HCT116 (cell line): ENCODE measurements at regions not wholly inside any gene's neighbourhood (a gene's known extent, or its start where the extent isn't known, plus 50 kb on each side); places are given as distances from the start of the nearest gene placed in this dataset.

Experiments used
- ATAC-seq: fragments of 200-7000 bp; cut with Tn5 transposase; 2 replicates; pipeline ENCODE4 v1.9.1; 2020; ENCODE audit warnings: mild to moderate bottlenecking, moderate library complexity
- BruUV-seq: library from RNA; stranded (reverse); fragments of 400-500 nt; replicated peaks from 2 replicates; lab custom pipeline; 2021; lab: Mats Ljungman, UMichigan
- CTCF ChIA-PET: fragments of 300-600 bp; sonication (Branson Sonifier 250); formaldehyde crosslinking; loops from one replicate; lab custom pipeline; 2021; ENCODE audit warnings: antibody characterized with exemption; lab: Charles Lee
- POLR2A ChIA-PET: fragments of 300-600, 350-600 bp; sonication (Branson Sonifier 250); formaldehyde crosslinking; loops from one replicate; lab custom pipeline; 2021; ENCODE audit warnings: antibody characterized with exemption; lab: Charles Lee
- RAD21 ChIA-PET, 2 experiments: fragments of 300-600 bp; sonication (Branson Sonifier 250); formaldehyde crosslinking; loops; one replicate each; lab custom pipeline; 2023; ENCODE audit warnings: low total read pairs in 2 of 2; ENCODE audit not compliant: uncharacterized antibody in 2 of 2, unreplicated experiment in 2 of 2, low non-redundant PET in 1 of 2; lab: Charles Lee
- DNase-seq: peaks from one replicate; pipeline ENCODE4 v3.0.0-alpha.2; 2010; ENCODE audit warnings: low read depth, low spot score
- H2AFZ ChIP-seq: fragments of 200-600 bp; shearing (Covaris generic), sonication (generic); 2 replicates; pipeline ENCODE4 v1.6.1; 2017; ENCODE audit warnings: low read depth, mixed run types, mixed read lengths, antibody characterized with exemption, low read length; ENCODE audit not compliant: poor library complexity, severe bottlenecking
- H3K27ac ChIP-seq: 2 replicates; pipeline ENCODE4 v1.5.1; 2012; ENCODE audit warnings: low read depth, low read length
- H3K27me3 ChIP-seq: fragments of 200-600 bp; sonication (generic); 2 replicates; pipeline ENCODE4 v1.6.1; 2016; ENCODE audit warnings: mixed run types, low read length, mixed read lengths; ENCODE audit not compliant: insufficient read depth
- H3K36me3 ChIP-seq, 2 experiments: fragments of 200-500 bp in 1 of 2; fragments of 200-600 bp in 1 of 2; sonication (Bioruptor generic) in 1 of 2; sonication (generic) in 1 of 2; 2 replicates each; pipeline versions ENCODE4 v1.5.1 to v1.6.1; 2014 to 2016; ENCODE audit warnings: low read length in 2 of 2, inconsistent platforms in 1 of 2, mixed read lengths in 1 of 2, mixed run types in 1 of 2; ENCODE audit not compliant: insufficient read depth in 2 of 2, control insufficient read depth in 1 of 2
- H3K4me1 ChIP-seq, 2 experiments: fragments of 200-600 bp in 1 of 2; sonication (generic) in 1 of 2; 2 replicates each; pipeline versions ENCODE4 v1.5.1 to v1.6.1; 2012 to 2017; ENCODE audit warnings: low read length in 2 of 2, inconsistent platforms in 1 of 2, mild to moderate bottlenecking in 1 of 2, mixed read lengths in 1 of 2, mixed run types in 1 of 2, moderate library complexity in 1 of 2; ENCODE audit not compliant: insufficient read depth in 2 of 2, control insufficient read depth in 1 of 2
- H3K4me2 ChIP-seq: fragments of 200-600 bp; sonication (generic); 2 replicates; pipeline ENCODE4 v1.6.1; 2017; ENCODE audit warnings: mixed run types, low read length, mixed read lengths
- H3K4me3 ChIP-seq, 2 experiments: fragments of 200-600 bp in 1 of 2; sonication (generic) in 1 of 2; replicated peaks in 1 of 2; 2 replicates each; pipeline ENCODE4 v1.5.1; 2011 to 2016; ENCODE audit warnings: low read length in 2 of 2, control low read depth in 1 of 2, low read depth in 1 of 2, mild to moderate bottlenecking in 1 of 2, mixed read lengths in 1 of 2, mixed run types in 1 of 2
- H3K79me2 ChIP-seq: fragments of 200-600 bp; sonication (generic); 2 replicates; pipeline ENCODE4 v1.6.1; 2017; ENCODE audit warnings: mild to moderate bottlenecking, mixed run types, low read length, moderate library complexity, mixed read lengths; ENCODE audit not compliant: insufficient read depth
- H3K9ac ChIP-seq: fragments of 200-600 bp; sonication (generic); 2 replicates; pipeline ENCODE4 v1.6.1; 2016; ENCODE audit warnings: low read length, mixed read lengths
- H3K9me2 ChIP-seq: fragments of 200-600 bp; sonication (generic), shearing (Covaris generic); 2 replicates; pipeline ENCODE4 v1.6.1; 2017; ENCODE audit warnings: mixed run types, mild to moderate bottlenecking, moderate library complexity; ENCODE audit not compliant: insufficient read depth
- H3K9me3 ChIP-seq, 2 experiments: fragments of 200-500 bp in 1 of 2; fragments of 200-600 bp in 1 of 2; sonication (Bioruptor generic) in 1 of 2; sonication (generic) in 1 of 2; 2 replicates each; pipeline ENCODE4 v1.6.1; 2014 to 2017; ENCODE audit warnings: low read length in 2 of 2, mixed read lengths in 2 of 2, inconsistent platforms in 1 of 2, low read depth in 1 of 2, mild to moderate bottlenecking in 1 of 2, mixed run types in 1 of 2, moderate library complexity in 1 of 2; ENCODE audit not compliant: control insufficient read depth in 1 of 2, insufficient read depth in 1 of 2
- H4K20me1 ChIP-seq: fragments of 200-600 bp; sonication (generic), shearing (Covaris generic); 2 replicates; pipeline ENCODE4 v1.6.1; 2017; ENCODE audit warnings: mixed run types, mild to moderate bottlenecking, moderate library complexity; ENCODE audit not compliant: insufficient read depth
- CBX3 ChIP-seq: IDR thresholded peaks from 2 replicates; pipeline ENCODE4 v1.6.1; 2012; ENCODE audit warnings: low read depth
- CEBPB ChIP-seq: IDR thresholded peaks from 2 replicates; pipeline ENCODE4 v1.6.1; 2012; ENCODE audit warnings: low read depth
- EGR1 ChIP-seq: IDR thresholded peaks from 2 replicates; pipeline ENCODE4 v1.6.1; 2012; ENCODE audit warnings: low read depth
- ELF1 ChIP-seq: IDR thresholded peaks from 2 replicates; pipeline ENCODE4 v1.6.1; 2012; ENCODE audit warnings: low read depth, borderline replicate concordance
- EZH2phosphoT487 ChIP-seq: fragments of 200-600 bp; IDR thresholded peaks from 2 replicates; pipeline ENCODE4 v1.6.1; 2018; ENCODE audit warnings: antibody characterized with exemption, borderline replicate concordance
- FOSL1 ChIP-seq: IDR thresholded peaks from 2 replicates; pipeline ENCODE4 v1.6.1; 2012; ENCODE audit warnings: low read depth
- JUND ChIP-seq: IDR thresholded peaks from 2 replicates; pipeline ENCODE4 v1.6.1; 2012
- POLR2AphosphoS5 ChIP-seq: IDR thresholded peaks from 2 replicates; pipeline ENCODE4 v1.6.1; 2011; ENCODE audit warnings: mild to moderate bottlenecking, low read depth, low read length, moderate library complexity
- RAD21 ChIP-seq: IDR thresholded peaks from 2 replicates; pipeline ENCODE4 v1.6.1; 2012; ENCODE audit warnings: low read depth, mild to moderate bottlenecking
- REST ChIP-seq: IDR thresholded peaks from 2 replicates; pipeline ENCODE4 v1.6.1; 2012; ENCODE audit warnings: low read depth
- SRF ChIP-seq: IDR thresholded peaks from 2 replicates; pipeline ENCODE4 v1.6.1; 2012; ENCODE audit warnings: low read depth
- TCF7L2 ChIP-seq: IDR thresholded peaks from 2 replicates; pipeline ENCODE4 v1.7.0; 2011; ENCODE audit warnings: borderline replicate concordance, inconsistent platforms; ENCODE audit not compliant: insufficient read depth, insufficient read length; ENCODE audit errors: extremely low read depth
- ZBTB33 ChIP-seq: IDR thresholded peaks from 2 replicates; pipeline ENCODE4 v1.6.1; 2011; ENCODE audit warnings: mild to moderate bottlenecking, low read length, moderate library complexity; ENCODE audit not compliant: insufficient replicate concordance; ENCODE audit errors: extremely low read depth
- ZFX ChIP-seq: fragments of 450-650 bp; IDR thresholded peaks from 2 replicates; pipeline ENCODE4 v1.6.1; 2017
- ZNF274 ChIP-seq: fragments of 200-500 bp; sonication (Bioruptor generic); IDR thresholded peaks from 2 replicates; pipeline ENCODE4 v1.6.1; 2014; ENCODE audit warnings: mild to moderate bottlenecking, low read depth, low read length, inconsistent platforms
- intact Hi-C: fragments of 100-400 bp; cut with micrococcal nuclease; formaldehyde crosslinking; loops from 2 replicates; pipeline ENCODE4 v1.10.0; 2022
- TF ChIP-seq, protein P1 (sequence below), 3 experiments: fragments of 200-600 bp in 1 of 3; sonication (generic) in 1 of 3; IDR thresholded peaks in 2 of 3; conservative IDR thresholded peaks in 1 of 3; 2 replicates each; pipeline ENCODE4 v1.5.1; 2012 to 2017; ENCODE audit warnings: low read depth in 2 of 3, low read length in 2 of 3, antibody characterized with exemption in 1 of 3, borderline replicate concordance in 1 of 3, control low read depth in 1 of 3, mild to moderate bottlenecking in 1 of 3, mixed read lengths in 1 of 3, mixed run types in 1 of 3, moderate library complexity in 1 of 3; ENCODE audit not compliant: insufficient read depth in 1 of 3
- TF ChIP-seq, protein P2 (sequence below): IDR thresholded peaks from 2 replicates; pipeline ENCODE4 v1.6.1; 2012

- TF ChIP-seq EGR1 (no peak), EZH2phosphoT487 (no peak)
Measured at GRCh38 chr5:167861928-167862426, 429.5 kb upstream of the WWC1 start (continued).

DNA sequence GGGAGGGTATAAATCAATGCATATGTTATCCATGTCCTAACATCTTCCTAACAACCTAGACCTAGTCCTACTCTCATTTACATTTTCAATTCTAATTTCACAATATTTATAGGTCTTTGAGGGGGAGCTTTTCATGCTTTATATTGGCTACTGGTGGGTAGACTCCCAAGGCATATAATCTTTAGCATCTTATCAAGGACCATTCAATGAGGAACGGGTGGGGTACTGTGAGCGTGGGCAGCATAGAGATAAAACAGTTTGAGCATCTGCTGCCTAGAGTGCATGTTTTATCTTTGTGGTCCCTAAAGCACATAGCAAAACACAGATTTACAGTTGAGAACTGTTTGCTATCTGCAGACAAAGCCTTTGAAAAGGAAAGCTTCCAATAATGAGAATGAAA is 427.6 kb upstream of the WWC1 start:
- BruUV-seq = no TSS peak
- Histone ChIP-seq H3K36me3 (no peaks in the 10 kb centered on the region), H3K79me2 (no peaks in the 10 kb centered on the region), H3K27me3 (no peaks in the 10 kb centered on the region), H3K4me1 (no peaks in the 10 kb centered on the region), H3K9me2 (no peaks in the 10 kb centered on the region), H2AFZ (no peak overlapping the region), H3K4me3 (no peak overlapping the region), H3K9me3 (no peaks in the 10 kb centered on the region), H3K4me2 (no peak overlapping the region), H3K9ac (no peak overlapping the region), H4K20me1 (no peaks in the 10 kb centered on the region), H3K27ac (no peak overlapping the region)
- ChIA-PET RAD21 (no interaction called here), CTCF (no interaction called here), POLR2A (no interaction called here)
- TF ChIP-seq ZNF274 (no peak), EZH2phosphoT487 (no peak), ELF1 (no peak), JUND (no peak), SRF (no peak), CBX3 (no peak), CEBPB (no peak), FOSL1 (no peak), EGR1 (no peak), ZBTB33 (no peak), ZFX (no peak), REST (no peak), RAD21 (no peak), TCF7L2 (no peak), POLR2AphosphoS5 (no peak)
- TF ChIP-seq, protein P1, sequence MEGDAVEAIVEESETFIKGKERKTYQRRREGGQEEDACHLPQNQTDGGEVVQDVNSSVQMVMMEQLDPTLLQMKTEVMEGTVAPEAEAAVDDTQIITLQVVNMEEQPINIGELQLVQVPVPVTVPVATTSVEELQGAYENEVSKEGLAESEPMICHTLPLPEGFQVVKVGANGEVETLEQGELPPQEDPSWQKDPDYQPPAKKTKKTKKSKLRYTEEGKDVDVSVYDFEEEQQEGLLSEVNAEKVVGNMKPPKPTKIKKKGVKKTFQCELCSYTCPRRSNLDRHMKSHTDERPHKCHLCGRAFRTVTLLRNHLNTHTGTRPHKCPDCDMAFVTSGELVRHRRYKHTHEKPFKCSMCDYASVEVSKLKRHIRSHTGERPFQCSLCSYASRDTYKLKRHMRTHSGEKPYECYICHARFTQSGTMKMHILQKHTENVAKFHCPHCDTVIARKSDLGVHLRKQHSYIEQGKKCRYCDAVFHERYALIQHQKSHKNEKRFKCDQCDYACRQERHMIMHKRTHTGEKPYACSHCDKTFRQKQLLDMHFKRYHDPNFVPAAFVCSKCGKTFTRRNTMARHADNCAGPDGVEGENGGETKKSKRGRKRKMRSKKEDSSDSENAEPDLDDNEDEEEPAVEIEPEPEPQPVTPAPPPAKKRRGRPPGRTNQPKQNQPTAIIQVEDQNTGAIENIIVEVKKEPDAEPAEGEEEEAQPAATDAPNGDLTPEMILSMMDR (IDR thresholded peaks at IDR 0.05 in 2 of 3, conservative IDR thresholded peaks at IDR 0.05 in 1 of 3; ENCODE audit: borderline replicate concordance in 1 of 3, insufficient read depth in 1 of 3, low read depth in 2 of 3, low read length in 2 of 3) = no peak
- TF ChIP-seq, protein P2, sequence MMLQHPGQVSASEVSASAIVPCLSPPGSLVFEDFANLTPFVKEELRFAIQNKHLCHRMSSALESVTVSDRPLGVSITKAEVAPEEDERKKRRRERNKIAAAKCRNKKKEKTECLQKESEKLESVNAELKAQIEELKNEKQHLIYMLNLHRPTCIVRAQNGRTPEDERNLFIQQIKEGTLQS = no peak
- DNase-seq (no peak), ATAC-seq (no peak)
- intact Hi-C loops = no loop called here
